A673 (cell line): ENCODE measurements at regions not wholly inside any gene's neighbourhood (a gene's known extent, or its start where the extent isn't known, plus 50 kb on each side); places are given as distances from the start of the nearest gene placed in this dataset.

Experiments used
- BruUV-seq: library from RNA; stranded (reverse); fragments of 400-500 nt; replicated peaks from 2 replicates; lab custom pipeline; 2021; lab: Mats Ljungman, UMichigan
- CTCF ChIA-PET: fragments of 300-600 bp; sonication (Branson Sonifier 250); formaldehyde crosslinking; loops from one replicate; lab custom pipeline; 2022; ENCODE audit warnings: antibody characterized with exemption; lab: Charles Lee
- POLR2A ChIA-PET: fragments of 300-600 bp; sonication (Branson Sonifier 250); formaldehyde crosslinking; loops from one replicate; lab custom pipeline; 2022; ENCODE audit warnings: antibody characterized with exemption; ENCODE audit not compliant: low non-redundant PET; lab: Charles Lee
- DNase-seq: peaks from one replicate; pipeline ENCODE4 v3.0.0-alpha.2; 2015; ENCODE audit warnings: low spot score
- H3K27ac ChIP-seq: fragments of 200-600 bp; sonication (generic); 2 replicates; pipeline ENCODE4 v1.5.1; 2016; ENCODE audit warnings: mixed run types, low read depth, mild to moderate bottlenecking, mixed read lengths, antibody characterized with exemption, low read length; ENCODE audit not compliant: poor library complexity, severe bottlenecking
- H3K27me3 ChIP-seq: fragments of 200-600 bp; sonication (generic); replicated peaks from 2 replicates; pipeline ENCODE4 v1.6.1; 2017; ENCODE audit warnings: mixed run types, low read depth, mild to moderate bottlenecking, mixed read lengths, antibody characterized with exemption, low read length; ENCODE audit not compliant: insufficient read depth, poor library complexity
- H3K36me3 ChIP-seq: fragments of 200-600 bp; sonication (generic); 2 replicates; pipeline ENCODE4 v1.6.1; 2016; ENCODE audit warnings: mixed run types, mild to moderate bottlenecking, mixed read lengths, antibody characterized with exemption, low read length; ENCODE audit not compliant: insufficient read depth, poor library complexity, severe bottlenecking
- H3K4me1 ChIP-seq: fragments of 200-600 bp; sonication (generic); 2 replicates; pipeline ENCODE4 v1.6.1; 2017; ENCODE audit warnings: mixed run types, mild to moderate bottlenecking, mixed read lengths, antibody characterized with exemption, low read length; ENCODE audit not compliant: insufficient read depth, poor library complexity, severe bottlenecking
- H3K4me3 ChIP-seq: fragments of 200-600 bp; sonication (generic); 2 replicates; pipeline ENCODE4 v1.5.1; 2016; ENCODE audit warnings: low read depth, mixed run types, mild to moderate bottlenecking, mixed read lengths, low read length; ENCODE audit not compliant: poor library complexity, severe bottlenecking
- H3K9me3 ChIP-seq: fragments of 200-600 bp; sonication (generic); 2 replicates; pipeline ENCODE4 v1.6.1; 2016; ENCODE audit warnings: mixed run types, low read depth, mild to moderate bottlenecking, mixed read lengths, antibody characterized with exemption, low read length; ENCODE audit not compliant: poor library complexity, severe bottlenecking
- CTCF ChIP-seq: fragments of 300-800, 200-600 bp; sonication (generic); conservative IDR thresholded peaks from 2 replicates; pipeline ENCODE4 v1.5.1; 2017; ENCODE audit warnings: low read depth, mild to moderate bottlenecking, antibody characterized with exemption, low read length, moderate library complexity, mixed read lengths
- EZH2 ChIP-seq: fragments of 200-600 bp; sonication (generic); IDR thresholded peaks from 2 replicates; pipeline ENCODE4 v1.6.1; 2017; ENCODE audit warnings: borderline replicate concordance, low read depth, mild to moderate bottlenecking, mixed read lengths, antibody characterized with exemption, low read length; ENCODE audit not compliant: poor library complexity, severe bottlenecking
- intact Hi-C: fragments of 100-400 bp; cut with micrococcal nuclease; formaldehyde crosslinking; loops from one replicate; pipeline ENCODE4 v1.10.0; 2022; ENCODE audit not compliant: unreplicated experiment

- BruUV-seq, result no TSS peak
- Histone ChIP-seq H3K36me3 (no peaks in the 10 kb centered on the region), H3K9me3 (no peaks in the 10 kb centered on the region), H3K27ac (no peak overlapping the region), H3K4me3 (no peak overlapping the region), H3K27me3 (peaks cover 4% of the 10 kb centered on the region), H3K4me1 (no peaks in the 10 kb centered on the region)
- CTCF ChIA-PET, result no interaction called here
- intact Hi-C loops, result no loop called here
- POLR2A ChIA-PET, result no interaction called here
- TF ChIP-seq EZH2 (no peak), CTCF (no peak)
- DNase-seq, result no peak
These were observed 109.8 kb downstream of the C1orf94 start for GRCh38 chr1:34286511-34286910.

- Histone ChIP-seq H3K4me3 (no peak overlapping the region), H3K27ac (no peak overlapping the region), H3K4me1 (no peaks in the 10 kb centered on the region), H3K27me3 (no peaks in the 10 kb centered on the region), H3K36me3 (no peaks in the 10 kb centered on the region), H3K9me3 (no peaks in the 10 kb centered on the region)
- POLR2A ChIA-PET, result no interaction called here
- CTCF ChIA-PET, result no interaction called here
- peak; percentile 50 for DNase-seq
- TF ChIP-seq CTCF (no peak), EZH2 (no peak)
- intact Hi-C loops, result no loop called here
- BruUV-seq, result no TSS peak
These were observed 114.1 kb downstream of the C1orf94 start for GRCh38 chr1:34290831-34291230.

- intact Hi-C loops, result no loop called here
- TF ChIP-seq EZH2, result no peak
- TF ChIP-seq CTCF, result 0 out of 2 replicates have a peak, but pooled peaks have one; percentile 17
- H3K4me3 ChIP-seq, result no peak overlapping the region
- no peaks in the 10 kb centered on the region for H3K9me3 ChIP-seq
- no TSS peak for BruUV-seq
- CTCF ChIA-PET, result no interaction called here
- no peaks in the 10 kb centered on the region for H3K4me1 ChIP-seq
- H3K27ac ChIP-seq, result no peak overlapping the region
- DNase-seq, result peak; percentile 3
- POLR2A ChIA-PET, result no interaction called here
- no peaks in the 10 kb centered on the region for H3K36me3 ChIP-seq
- H3K27me3 ChIP-seq, result no peaks in the 10 kb centered on the region
These were observed 115.8 kb downstream of the C1orf94 start for GRCh38 chr1:34292472-34292871.
